ENCODE measurements at regions not wholly inside any gene's neighbourhood (a gene's known extent, or its start where the extent isn't known, plus 50 kb on each side); places are given as distances from the start of the nearest gene placed in this dataset.

- no peak for TF ChIP-seq IRF1 (CRISPR knock-in tag; IDR thresholded peaks at IDR 0.05)
- no peak for TF ChIP-seq NFE2L1 (CRISPR knock-in tag; IDR thresholded peaks at IDR 0.05)
- TF ChIP-seq KAT7 (CRISPR knock-in tag; IDR thresholded peaks at IDR 0.05; ENCODE audit: borderline replicate concordance) = no peak
- no peak for TF ChIP-seq CREB1 (CRISPR knock-in tag; IDR thresholded peaks at IDR 0.05)
Measured at GRCh38 chr13:63287926-63288325, 1872.3 kb upstream of the PCDH20 start (continued).

- TF ChIP-seq ZNF317 (CRISPR knock-in tag; IDR thresholded peaks at IDR 0.05; ENCODE audit: borderline replicate concordance, low read depth) = peak; percentile 86
- TF ChIP-seq IRF2 (CRISPR knock-in tag; IDR thresholded peaks at IDR 0.05; ENCODE audit: borderline replicate concordance, low read depth) = no peak
- ChIA-PET CTCF (no interaction called here), POLR2A (no interaction called here)
- no peak overlapping the region for H3K4me3 Mint-ChIP-seq
- H3K4me1 Mint-ChIP-seq = no peaks in the 10 kb centered on the region
- DNase-seq (ENCODE audit: low spot score) = no peak
- no peaks in the 10 kb centered on the region for H3K36me3 Mint-ChIP-seq
- no peak for ATAC-seq
- H3K9me3 Mint-ChIP-seq = peaks cover 24% of the 10 kb centered on the region
- no peak overlapping the region for H3K27ac Mint-ChIP-seq
- H3K27me3 Mint-ChIP-seq (ENCODE audit: low read depth) = no peaks in the 10 kb centered on the region
Measured at GRCh38 chr13:63285426-63285825, 1869.8 kb upstream of the PCDH20 start.

- ChIA-PET POLR2A (no interaction called here), CTCF (no interaction called here)
- ATAC-seq = no peak
- Mint-ChIP-seq H3K27ac (no peak overlapping the region), H3K4me1 (no peaks in the 10 kb centered on the region), H3K36me3 (no peaks in the 10 kb centered on the region), H3K4me3 (no peak overlapping the region), H3K9me3 (peaks cover 25% of the 10 kb centered on the region), H3K27me3 (ENCODE audit: low read depth) (no peaks in the 10 kb centered on the region)
- TF ChIP-seq AR (CRISPR knock-in tag; IDR thresholded peaks at IDR 0.05) (no peak), JUN (CRISPR knock-in tag; IDR thresholded peaks at IDR 0.05) (no peak), ZSCAN18 (CRISPR knock-in tag; IDR thresholded peaks at IDR 0.05) (no peak), KAT7 (CRISPR knock-in tag; IDR thresholded peaks at IDR 0.05; ENCODE audit: borderline replicate concordance) (no peak), ZNF423 (CRISPR knock-in tag; IDR thresholded peaks at IDR 0.05) (no peak), MLX (CRISPR knock-in tag; IDR thresholded peaks at IDR 0.05) (no peak), ZNF671 (CRISPR knock-in tag; IDR thresholded peaks at IDR 0.05) (no peak), ELF4 (CRISPR knock-in tag; IDR thresholded peaks at IDR 0.05; ENCODE audit: low read depth) (no peak), TCF7 (CRISPR knock-in tag; IDR thresholded peaks at IDR 0.05; ENCODE audit: low read depth) (no peak), ZNF532 (CRISPR knock-in tag; IDR thresholded peaks at IDR 0.05; ENCODE audit: borderline replicate concordance) (no peak), E2F1 (CRISPR knock-in tag; IDR thresholded peaks at IDR 0.05) (no peak)
- DNase-seq (ENCODE audit: low spot score) = no peak
Measured at GRCh38 chr13:63279136-63279535, 1863.5 kb upstream of the PCDH20 start.
